ENCODE measurements at regions not wholly inside any gene's neighbourhood (a gene's known extent, or its start where the extent isn't known, plus 50 kb on each side); places are given as distances from the start of the nearest gene placed in this dataset.

- TF ChIP-seq, protein P1, sequence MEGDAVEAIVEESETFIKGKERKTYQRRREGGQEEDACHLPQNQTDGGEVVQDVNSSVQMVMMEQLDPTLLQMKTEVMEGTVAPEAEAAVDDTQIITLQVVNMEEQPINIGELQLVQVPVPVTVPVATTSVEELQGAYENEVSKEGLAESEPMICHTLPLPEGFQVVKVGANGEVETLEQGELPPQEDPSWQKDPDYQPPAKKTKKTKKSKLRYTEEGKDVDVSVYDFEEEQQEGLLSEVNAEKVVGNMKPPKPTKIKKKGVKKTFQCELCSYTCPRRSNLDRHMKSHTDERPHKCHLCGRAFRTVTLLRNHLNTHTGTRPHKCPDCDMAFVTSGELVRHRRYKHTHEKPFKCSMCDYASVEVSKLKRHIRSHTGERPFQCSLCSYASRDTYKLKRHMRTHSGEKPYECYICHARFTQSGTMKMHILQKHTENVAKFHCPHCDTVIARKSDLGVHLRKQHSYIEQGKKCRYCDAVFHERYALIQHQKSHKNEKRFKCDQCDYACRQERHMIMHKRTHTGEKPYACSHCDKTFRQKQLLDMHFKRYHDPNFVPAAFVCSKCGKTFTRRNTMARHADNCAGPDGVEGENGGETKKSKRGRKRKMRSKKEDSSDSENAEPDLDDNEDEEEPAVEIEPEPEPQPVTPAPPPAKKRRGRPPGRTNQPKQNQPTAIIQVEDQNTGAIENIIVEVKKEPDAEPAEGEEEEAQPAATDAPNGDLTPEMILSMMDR (IDR thresholded peaks at IDR 0.05), result no peak
- no peak for TF ChIP-seq EP300 (IDR thresholded peaks at IDR 0.05)
Measured at GRCh38 chr14:48035836-48036235, 360.4 kb upstream of the MDGA2 start.

Data from upper lobe of left lung (tissue), 4 donors.